HG02610 (cell line): ENCODE measurements at regions not wholly inside any gene's neighbourhood (a gene's known extent, or its start where the extent isn't known, plus 50 kb on each side); places are given as distances from the start of the nearest gene placed in this dataset.

ENCODE experiments used
- ATAC-seq: cut with Tn5 transposase; IDR thresholded peaks from one replicate; pipeline ENCODE4 v1.9.1; 2021; ENCODE audit warnings: mild to moderate bottlenecking, moderate library complexity; ENCODE audit not compliant: unreplicated experiment

DNA sequence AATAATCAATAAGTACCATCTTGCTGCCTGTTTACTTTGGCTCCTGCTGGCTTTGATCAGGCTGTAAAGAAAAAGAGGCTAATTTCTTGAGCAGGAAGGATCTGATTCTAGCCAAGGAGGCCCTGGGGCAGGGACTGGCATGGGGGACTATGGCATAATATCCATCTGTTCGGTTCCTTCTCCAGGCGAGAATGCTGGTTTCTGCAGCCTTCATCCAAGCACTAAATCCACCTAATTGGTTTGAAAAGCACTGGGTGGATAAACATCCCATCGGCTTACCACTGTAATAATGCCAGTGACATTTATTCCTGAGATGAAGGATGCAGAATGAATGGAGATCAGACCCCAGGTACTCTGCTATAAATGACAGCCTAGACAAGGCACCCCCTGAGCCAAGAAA is 180.0 kb upstream of the ASIC2 start:
- ATAC-seq: no peak

- no peak for ATAC-seq
These were observed 181.7 kb upstream of the ASIC2 start for GRCh38 chr17:33474789-33475188.

DNA sequence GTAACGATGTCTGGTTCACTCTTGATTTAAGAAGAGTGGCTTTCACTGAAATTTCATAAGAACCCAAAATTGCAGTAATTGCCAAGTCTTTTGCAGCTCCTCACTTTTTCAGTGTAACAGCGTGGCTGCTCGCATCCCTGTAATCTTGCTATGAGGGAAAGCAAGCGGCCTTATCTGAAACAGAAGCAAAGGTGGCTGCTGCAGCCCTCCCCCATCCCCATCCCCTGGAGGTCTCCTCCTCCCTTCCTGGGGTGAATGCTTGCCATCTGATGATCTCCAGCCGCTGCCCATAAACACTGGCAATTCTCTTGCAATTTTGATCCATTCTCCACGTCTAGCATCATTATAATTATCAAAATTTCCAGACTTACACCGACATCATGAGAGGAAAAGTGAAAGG is 182.5 kb upstream of the ASIC2 start:
- ATAC-seq: no peak

- no peak for ATAC-seq
These were observed 188.6 kb upstream of the ASIC2 start for GRCh38 chr17:33481652-33482051.

GRCh38 chr17:33482636-33483035 is 189.5 kb upstream of the ASIC2 start:
- ATAC-seq: no peak

DNA sequence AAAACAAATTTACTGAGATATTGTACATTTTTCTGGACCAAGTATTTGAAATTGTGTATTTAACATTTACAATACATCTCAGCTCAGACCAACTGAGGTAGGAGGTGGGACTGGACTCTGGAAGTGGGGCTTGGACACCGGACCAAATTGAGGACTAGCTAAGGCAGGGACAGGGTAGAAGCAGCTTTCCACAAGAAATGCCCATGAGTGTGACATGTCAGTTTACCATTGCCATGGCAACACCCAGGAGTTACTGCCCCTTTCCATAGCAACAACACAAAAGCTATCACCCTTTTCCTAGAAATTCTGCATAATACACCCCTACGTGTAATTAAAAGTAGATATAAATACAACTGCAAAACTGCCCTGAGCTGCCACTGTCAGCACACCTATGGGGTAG is 191.5 kb upstream of the ASIC2 start:
- no peak for ATAC-seq

DNA sequence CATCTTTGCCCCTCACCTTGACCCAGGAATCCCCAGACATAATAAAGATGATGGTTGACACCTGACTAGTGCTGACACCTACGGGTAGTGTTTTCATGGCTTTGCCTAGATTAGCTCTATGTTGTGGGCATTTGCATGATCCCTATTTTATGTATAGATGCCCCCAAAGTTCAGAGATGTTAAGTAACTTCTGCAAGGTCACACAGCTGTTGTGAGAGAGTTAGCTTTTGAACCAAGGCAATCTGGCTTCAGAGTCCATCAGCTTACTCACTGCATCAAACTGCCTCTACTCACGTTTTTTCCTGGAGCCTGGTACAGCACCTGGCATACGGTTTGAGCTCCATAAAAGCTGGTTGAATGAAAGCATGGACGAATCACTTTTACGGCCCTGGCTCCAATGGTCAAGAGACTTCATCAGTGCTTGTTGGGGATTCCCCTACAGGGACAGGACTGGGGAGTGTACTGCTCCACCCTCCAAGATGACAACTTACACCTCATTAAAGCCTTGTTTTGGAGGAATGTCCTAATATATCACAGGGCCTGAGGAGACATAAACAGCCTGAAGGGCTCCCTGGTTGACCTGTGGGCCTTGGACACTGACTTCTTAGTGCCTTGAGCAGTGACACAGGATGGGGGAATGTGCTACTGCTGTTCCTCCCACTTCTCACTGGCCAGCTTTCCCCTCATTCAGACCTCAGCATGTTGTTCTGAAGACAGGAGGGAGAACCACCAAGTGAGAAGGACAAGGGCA is 193.2 kb upstream of the ASIC2 start:
- ATAC-seq: no peak

GRCh38 chr17:33487187-33487879 is 194.2 kb upstream of the ASIC2 start:
- no peak for ATAC-seq

DNA sequence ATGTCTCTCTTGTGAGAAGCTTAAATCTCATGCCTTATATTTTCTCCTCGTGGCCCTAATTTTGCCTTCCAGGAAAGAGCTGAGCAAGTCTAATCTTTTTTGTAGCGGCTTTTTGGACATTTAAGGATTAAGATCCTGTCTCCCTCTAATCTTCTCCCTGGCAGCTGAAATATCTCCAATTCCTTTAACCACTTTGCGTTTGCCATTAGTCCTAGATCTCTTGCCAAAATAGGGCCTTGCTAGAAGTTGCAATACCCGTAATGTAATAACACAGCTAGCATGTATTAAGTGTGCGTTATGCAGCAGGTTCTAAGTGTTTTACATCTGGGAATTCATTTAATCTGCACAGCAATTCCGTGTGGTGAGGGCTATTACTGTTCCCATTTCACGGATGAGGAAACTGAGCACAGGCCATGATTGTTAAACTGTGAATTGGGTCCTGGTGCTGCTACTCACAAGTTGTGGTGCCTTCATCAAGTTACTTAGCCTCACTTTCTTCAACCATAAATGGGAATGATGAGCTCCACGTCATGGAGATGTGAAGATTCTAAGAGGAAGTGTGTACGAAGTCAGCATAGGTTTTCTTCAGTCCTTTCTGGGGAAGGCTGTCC is 198.9 kb upstream of the ASIC2 start:
- ATAC-seq: no peak

DNA sequence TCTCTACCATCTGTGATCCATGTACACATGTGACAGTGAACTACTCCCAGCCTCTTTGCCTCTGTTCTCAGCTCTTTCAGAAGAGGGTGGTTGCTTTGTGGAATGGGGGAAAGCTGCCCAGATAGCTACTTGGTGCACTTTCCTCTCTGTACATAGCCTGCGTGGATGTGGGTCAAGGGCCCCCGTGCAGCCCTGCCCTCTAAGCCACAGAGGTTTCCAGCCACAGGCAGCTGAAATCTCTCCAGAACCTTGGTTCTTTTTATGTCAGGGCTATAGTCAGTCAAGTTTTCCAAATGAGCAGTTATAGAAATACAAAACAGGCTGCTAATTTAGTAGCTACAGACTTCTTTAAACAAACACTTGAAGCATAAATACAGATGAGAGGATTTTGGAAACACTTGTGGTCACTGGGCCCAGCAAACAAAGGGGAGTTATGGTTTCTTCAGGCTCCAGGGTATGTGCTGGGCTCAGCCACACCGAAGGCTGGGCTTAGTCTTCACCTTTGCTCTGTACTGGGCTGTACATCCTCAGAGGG is 199.7 kb upstream of the ASIC2 start:
- ATAC-seq: no peak

DNA sequence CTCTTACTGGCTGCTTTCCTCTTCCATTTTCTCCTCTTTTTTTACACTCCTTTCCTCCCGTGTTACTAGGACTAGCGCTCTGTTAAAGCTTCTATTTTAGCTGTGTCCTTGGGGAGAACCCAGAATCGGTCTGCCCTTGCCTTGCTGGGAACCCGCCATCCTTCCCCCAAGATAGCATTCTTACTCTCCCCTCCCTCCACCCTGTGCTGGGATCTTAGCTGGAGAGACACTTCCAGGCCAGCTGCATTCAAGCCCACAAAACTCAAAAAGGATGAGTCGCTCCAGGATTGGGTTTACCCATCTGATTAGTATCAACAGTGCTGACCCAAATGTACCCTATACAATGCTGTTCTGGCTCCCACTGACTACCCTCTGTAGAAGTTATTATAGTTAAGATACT is 200.5 kb upstream of the ASIC2 start:
- ATAC-seq: no peak

DNA sequence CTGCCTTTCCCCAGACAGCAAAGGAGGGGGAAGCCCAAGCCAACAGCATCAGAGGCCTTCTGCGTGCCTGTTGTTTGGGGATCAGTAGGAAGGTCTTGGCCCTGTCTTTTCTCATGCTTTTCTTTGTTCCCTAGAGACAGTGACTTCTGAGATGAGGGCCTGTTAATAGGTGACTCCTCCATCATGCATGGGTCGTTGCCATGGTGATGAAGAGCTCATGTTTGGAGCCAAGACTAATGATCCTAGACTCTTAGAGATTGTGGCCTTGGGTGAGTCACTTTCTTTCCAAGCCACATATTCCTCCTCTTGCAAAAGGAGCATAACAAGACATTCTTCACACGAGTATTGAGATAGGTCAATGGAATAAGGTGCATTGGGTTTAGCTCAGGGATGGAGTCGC is 201.1 kb upstream of the ASIC2 start:
- no peak for ATAC-seq

GRCh38 chr17:33497623-33498022 is 204.5 kb upstream of the ASIC2 start:
- ATAC-seq: no peak

GRCh38 chr17:33498069-33498468 is 205.0 kb upstream of the ASIC2 start:
- ATAC-seq: no peak

DNA sequence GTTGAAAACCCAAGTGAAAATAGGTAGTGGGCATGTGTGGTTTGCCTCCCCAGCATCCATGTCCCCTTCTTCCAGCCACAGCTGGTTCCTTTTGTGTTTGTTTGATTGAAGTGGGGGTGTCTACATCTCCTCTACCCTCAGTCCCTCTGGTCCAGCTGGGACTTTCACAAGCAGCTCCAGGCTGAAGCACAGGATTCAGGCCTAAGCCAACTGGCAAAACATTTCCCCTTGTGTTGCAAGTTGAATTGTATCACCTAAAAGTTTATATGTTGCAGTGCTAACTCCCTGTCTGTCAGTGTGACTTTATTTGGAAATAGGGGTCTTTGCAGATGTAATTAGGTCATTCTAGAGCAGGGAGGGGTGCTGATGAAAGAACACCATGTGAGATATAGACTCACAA is 205.9 kb upstream of the ASIC2 start:
- ATAC-seq: no peak

- ATAC-seq: no peak
These were observed 207.1 kb upstream of the ASIC2 start for GRCh38 chr17:33500151-33500550.

GRCh38 chr17:33501185-33501584 is 208.1 kb upstream of the ASIC2 start:
- no peak for ATAC-seq

- no peak for ATAC-seq
These were observed 211.5 kb upstream of the ASIC2 start for GRCh38 chr17:33504571-33504970.

GRCh38 chr17:33506889-33507650 is 214.0 kb upstream of the ASIC2 start:
- ATAC-seq: no peak

DNA sequence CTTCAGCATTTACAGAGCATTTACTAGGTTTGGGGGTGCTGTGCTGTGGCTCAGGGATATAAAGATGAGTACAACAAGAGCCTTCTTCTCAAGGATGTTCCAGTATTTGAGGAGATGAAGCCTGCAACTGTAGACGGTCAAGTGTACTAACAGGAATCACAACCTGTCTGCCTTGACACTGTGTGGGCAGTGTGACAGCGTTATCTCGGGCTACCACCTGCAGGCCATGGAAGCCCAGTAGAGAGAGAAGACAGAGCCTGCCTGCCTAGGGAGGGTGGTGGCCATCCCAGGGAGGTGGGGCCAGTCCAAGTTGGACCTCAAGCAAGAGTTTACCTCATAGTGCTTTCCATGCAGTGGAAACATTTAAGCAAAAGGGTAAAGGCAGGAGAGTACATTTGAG is 215.1 kb upstream of the ASIC2 start:
- no peak for ATAC-seq

DNA sequence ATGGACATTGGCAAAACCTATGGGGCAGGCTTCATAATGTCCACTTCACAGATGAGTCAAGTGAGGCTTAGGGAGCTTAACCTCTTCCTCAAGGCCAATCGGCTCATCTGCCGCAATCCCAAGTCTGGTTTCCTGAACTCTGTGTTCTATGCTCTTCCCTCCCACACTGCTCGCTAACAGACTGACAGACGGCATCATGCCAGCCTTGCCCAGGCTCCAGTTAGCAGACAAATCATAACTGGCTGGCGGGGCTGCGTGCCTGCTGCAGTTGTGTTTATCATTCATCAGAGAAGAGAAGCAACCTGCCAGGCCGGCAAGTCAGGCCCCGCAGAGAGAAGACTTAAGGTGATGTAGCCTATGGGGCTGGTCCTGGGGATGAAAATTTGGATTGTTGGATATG is 216.2 kb upstream of the ASIC2 start:
- no peak for ATAC-seq
